Endodermal cell (in vitro differentiated cells): ENCODE measurements at regions not wholly inside any gene's neighbourhood (a gene's known extent, or its start where the extent isn't known, plus 50 kb on each side); places are given as distances from the start of the nearest gene placed in this dataset.

Experiments used
- DNase-seq: peaks from one replicate; pipeline ENCODE4 v3.0.0-alpha.2; 2017
- H3K27ac ChIP-seq: 2 replicates; pipeline ENCODE4 v1.5.1; 2013; ENCODE audit warnings: mild to moderate bottlenecking, low read depth, low read length, moderate library complexity
- H3K27me3 ChIP-seq: 2 replicates; pipeline ENCODE4 v1.6.1; 2013; ENCODE audit warnings: mild to moderate bottlenecking, low read length, moderate library complexity; ENCODE audit not compliant: insufficient read depth, control insufficient read depth, poor library complexity, severe bottlenecking
- H3K36me3 ChIP-seq: 2 replicates; pipeline ENCODE4 v1.7.0; 2013; ENCODE audit warnings: mild to moderate bottlenecking, low read length, moderate library complexity; ENCODE audit not compliant: control insufficient read depth, insufficient read depth
- H3K4me1 ChIP-seq: one replicate; pipeline ENCODE4 v1.7.0; 2013; ENCODE audit warnings: low read length; ENCODE audit not compliant: control insufficient read depth, insufficient read depth
- H3K4me3 ChIP-seq: 2 replicates; pipeline ENCODE4 v1.5.1; 2013; ENCODE audit warnings: mild to moderate bottlenecking, low read length, moderate library complexity
- H3K9ac ChIP-seq: 2 replicates; pipeline ENCODE4 v1.6.1; 2013; ENCODE audit warnings: mild to moderate bottlenecking, low read length, moderate library complexity; ENCODE audit not compliant: poor library complexity, severe bottlenecking; ENCODE audit errors: extremely low read depth
- H3K9me3 ChIP-seq: 2 replicates; pipeline ENCODE4 v1.6.1; 2013; ENCODE audit warnings: mild to moderate bottlenecking, low read length, moderate library complexity; ENCODE audit not compliant: control insufficient read depth
- H3K27ac Mint-ChIP-seq: 2 replicates; pipeline ENCODE4 v1.8.0; 2020; ENCODE audit warnings: mixed read lengths
- H3K27me3 Mint-ChIP-seq: 2 replicates; pipeline ENCODE4 v1.8.0; 2021; ENCODE audit warnings: mild to moderate bottlenecking, mixed read lengths; ENCODE audit not compliant: insufficient read depth
- H3K36me3 Mint-ChIP-seq: 2 replicates; pipeline ENCODE4 v1.8.0; 2020; ENCODE audit warnings: low read depth, mixed read lengths
- H3K4me1 Mint-ChIP-seq: 2 replicates; pipeline ENCODE4 v1.8.0; 2020; ENCODE audit warnings: mixed read lengths
- H3K4me3 Mint-ChIP-seq: 2 replicates; pipeline ENCODE4 v1.8.0; 2020; ENCODE audit warnings: mild to moderate bottlenecking, moderate library complexity, mixed read lengths
- H3K9me3 Mint-ChIP-seq: 2 replicates; pipeline ENCODE4 v1.8.0; 2020; ENCODE audit warnings: mild to moderate bottlenecking, mixed read lengths
- CTCF ChIP-seq: fragments of 200-600 bp; sonication (generic); conservative IDR thresholded peaks from 2 replicates; pipeline ENCODE4 v1.5.0; 2021; ENCODE audit warnings: antibody characterized with exemption, mild to moderate bottlenecking
- WGBS, 2 experiments: methylation state at CpG; one replicate each; pipeline versions ENCODE4 v1.1.5 to v1.1.7; 2013; ENCODE audit warnings: missing lambda C conversion rate in 2 of 2, mixed read lengths in 1 of 2; ENCODE audit not compliant: insufficient coverage in 1 of 2, insufficient read length in 1 of 2; 5-methylcytosine and 5-hydroxymethylcytosine counted together

GRCh38 chr13:99725644-99726043 lies 224.4 kb downstream of the TM9SF2 start:
- H3K36me3 ChIP-seq = no peaks in the 10 kb centered on the region
- no peaks in the 10 kb centered on the region for H3K9me3 ChIP-seq
- no peak overlapping the region for H3K4me3 Mint-ChIP-seq
- H3K27ac ChIP-seq = peak overlapping the region; percentile 87
- no peak for DNase-seq
- H3K36me3 Mint-ChIP-seq = no peaks in the 10 kb centered on the region
- no peak overlapping the region for H3K27ac Mint-ChIP-seq
- no peak for TF ChIP-seq CTCF
- no peak overlapping the region for H3K4me3 ChIP-seq
- 86 to 94% methylated on average over 5 to 11 of the region's 11 CpGs for WGBS, 2 experiments
- H3K27me3 Mint-ChIP-seq = no peaks in the 10 kb centered on the region
- no peak overlapping the region for H3K9ac ChIP-seq
- peaks cover 54% of the 10 kb centered on the region for H3K4me1 Mint-ChIP-seq
- H3K27me3 ChIP-seq = no peaks in the 10 kb centered on the region
- H3K4me1 ChIP-seq = peaks cover 19% of the 10 kb centered on the region
- no peaks in the 10 kb centered on the region for H3K9me3 Mint-ChIP-seq

- H3K9ac ChIP-seq = no peak overlapping the region
Measured at GRCh38 chr13:99724633-99725517, 223.6 kb downstream of the TM9SF2 start.

GRCh38 chr13:99723878-99724277 lies 222.6 kb downstream of the TM9SF2 start:
- H3K27me3 Mint-ChIP-seq = no peaks in the 10 kb centered on the region
- peak overlapping the region; percentile 87 for H3K27ac ChIP-seq
- no peak overlapping the region for H3K4me3 Mint-ChIP-seq
- no peak overlapping the region for H3K9ac ChIP-seq
- DNase-seq = no peak
- H3K36me3 ChIP-seq = no peaks in the 10 kb centered on the region
- 47 to 84% methylated on average over 2 to 3 of the region's 3 CpGs for WGBS, 2 experiments
- peaks cover 57% of the 10 kb centered on the region for H3K4me1 Mint-ChIP-seq
- no peak overlapping the region for H3K4me3 ChIP-seq
- H3K9me3 Mint-ChIP-seq = no peaks in the 10 kb centered on the region
- H3K27ac Mint-ChIP-seq = no peak overlapping the region
- H3K36me3 Mint-ChIP-seq = no peaks in the 10 kb centered on the region
- TF ChIP-seq CTCF = no peak
- peaks cover 19% of the 10 kb centered on the region for H3K4me1 ChIP-seq
- no peaks in the 10 kb centered on the region for H3K27me3 ChIP-seq
- H3K9me3 ChIP-seq = no peaks in the 10 kb centered on the region

More at GRCh38 chr13:99724633-99725517, 223.6 kb downstream of the TM9SF2 start:
- Mint-ChIP-seq H3K4me3 (no peak overlapping the region), H3K27me3 (no peaks in the 10 kb centered on the region), H3K9me3 (no peaks in the 10 kb centered on the region), H3K36me3 (no peaks in the 10 kb centered on the region), H3K27ac (peak overlapping the region; percentile 59), H3K4me1 (peaks cover 59% of the 10 kb centered on the region)
- H3K9me3 ChIP-seq = no peaks in the 10 kb centered on the region
- H3K4me1 ChIP-seq = peaks cover 19% of the 10 kb centered on the region
- 81 to 85% methylated on average over 15 to 16 of the region's 16 CpGs for WGBS, 2 experiments
- no peak for DNase-seq
- TF ChIP-seq CTCF = no peak
- H3K36me3 ChIP-seq = no peaks in the 10 kb centered on the region
- H3K27me3 ChIP-seq = no peaks in the 10 kb centered on the region
- H3K4me3 ChIP-seq = no peak overlapping the region
- H3K27ac ChIP-seq = peak overlapping the region; percentile 87
